Liver (tissue), 3 donors: ENCODE measurements at regions not wholly inside any gene's neighbourhood (a gene's known extent, or its start where the extent isn't known, plus 50 kb on each side); places are given as distances from the start of the nearest gene placed in this dataset.

ENCODE experiments used
- JUND ChIP-seq, 2 donors: IDR thresholded peaks; 2 replicates each; pipeline ENCODE4 v1.6.1; 2016; ENCODE audit warnings: antibody characterized with exemption in 2 of 2
- MAX ChIP-seq: IDR thresholded peaks from 2 replicates; pipeline ENCODE4 v1.6.1; 2016; ENCODE audit warnings: antibody characterized with exemption
- RAD21 ChIP-seq, 2 donors: IDR thresholded peaks; 2 replicates each; pipeline ENCODE4 v1.6.1; 2016; ENCODE audit warnings: antibody characterized with exemption in 2 of 2, mild to moderate bottlenecking in 2 of 2
- TAF1 ChIP-seq: conservative IDR thresholded peaks from 2 replicates; pipeline ENCODE4 v1.6.1; 2016; ENCODE audit warnings: antibody characterized with exemption, mild to moderate bottlenecking
- YY1 ChIP-seq: IDR thresholded peaks from 2 replicates; pipeline ENCODE4 v1.6.1; 2016; ENCODE audit warnings: antibody characterized with exemption, mild to moderate bottlenecking
- TF ChIP-seq, protein P1 (sequence below): fragments of 150-350 bp; IDR thresholded peaks from 2 replicates; pipeline ENCODE4 v1.5.1; 2017; ENCODE audit warnings: improper control_type of control experiment, low read depth, low read length; ENCODE audit not compliant: missing input control
- TF ChIP-seq, protein P2 (sequence below): IDR thresholded peaks from 2 replicates; pipeline ENCODE4 v1.6.1; 2016; ENCODE audit warnings: antibody characterized with exemption
- donor health status: healthy.
- donor health status: healthy.

DNA sequence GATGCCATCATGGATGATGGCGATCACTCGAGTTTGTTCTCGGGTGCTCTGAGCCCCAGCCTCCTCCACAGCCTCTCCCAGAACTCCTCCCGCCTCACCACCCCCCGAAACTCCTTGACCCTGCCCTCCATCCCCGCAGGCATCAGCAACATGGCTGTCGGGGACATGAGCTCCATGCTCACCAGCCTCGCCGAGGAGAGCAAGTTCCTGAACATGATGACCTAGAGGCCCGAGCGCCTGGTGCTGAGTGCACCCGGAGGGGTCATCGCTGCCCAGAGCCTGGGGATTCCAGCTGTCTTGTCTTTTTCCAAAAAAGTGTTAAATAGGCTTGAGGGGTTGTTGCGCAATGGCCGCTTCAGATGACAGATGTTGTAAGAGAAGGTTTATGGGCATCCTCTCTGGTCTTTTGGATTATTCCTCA, 254.8 kb downstream of the GLI2 start:
- TF ChIP-seq, protein P1, sequence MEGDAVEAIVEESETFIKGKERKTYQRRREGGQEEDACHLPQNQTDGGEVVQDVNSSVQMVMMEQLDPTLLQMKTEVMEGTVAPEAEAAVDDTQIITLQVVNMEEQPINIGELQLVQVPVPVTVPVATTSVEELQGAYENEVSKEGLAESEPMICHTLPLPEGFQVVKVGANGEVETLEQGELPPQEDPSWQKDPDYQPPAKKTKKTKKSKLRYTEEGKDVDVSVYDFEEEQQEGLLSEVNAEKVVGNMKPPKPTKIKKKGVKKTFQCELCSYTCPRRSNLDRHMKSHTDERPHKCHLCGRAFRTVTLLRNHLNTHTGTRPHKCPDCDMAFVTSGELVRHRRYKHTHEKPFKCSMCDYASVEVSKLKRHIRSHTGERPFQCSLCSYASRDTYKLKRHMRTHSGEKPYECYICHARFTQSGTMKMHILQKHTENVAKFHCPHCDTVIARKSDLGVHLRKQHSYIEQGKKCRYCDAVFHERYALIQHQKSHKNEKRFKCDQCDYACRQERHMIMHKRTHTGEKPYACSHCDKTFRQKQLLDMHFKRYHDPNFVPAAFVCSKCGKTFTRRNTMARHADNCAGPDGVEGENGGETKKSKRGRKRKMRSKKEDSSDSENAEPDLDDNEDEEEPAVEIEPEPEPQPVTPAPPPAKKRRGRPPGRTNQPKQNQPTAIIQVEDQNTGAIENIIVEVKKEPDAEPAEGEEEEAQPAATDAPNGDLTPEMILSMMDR, result no peak
- TF ChIP-seq MAX (no peak), TAF1 (no peak), YY1 (no peak), RAD21 (IDR thresholded peaks at IDR 0.05) (no peak), JUND (IDR thresholded peaks at IDR 0.05) (no peak)
- TF ChIP-seq, protein P2, sequence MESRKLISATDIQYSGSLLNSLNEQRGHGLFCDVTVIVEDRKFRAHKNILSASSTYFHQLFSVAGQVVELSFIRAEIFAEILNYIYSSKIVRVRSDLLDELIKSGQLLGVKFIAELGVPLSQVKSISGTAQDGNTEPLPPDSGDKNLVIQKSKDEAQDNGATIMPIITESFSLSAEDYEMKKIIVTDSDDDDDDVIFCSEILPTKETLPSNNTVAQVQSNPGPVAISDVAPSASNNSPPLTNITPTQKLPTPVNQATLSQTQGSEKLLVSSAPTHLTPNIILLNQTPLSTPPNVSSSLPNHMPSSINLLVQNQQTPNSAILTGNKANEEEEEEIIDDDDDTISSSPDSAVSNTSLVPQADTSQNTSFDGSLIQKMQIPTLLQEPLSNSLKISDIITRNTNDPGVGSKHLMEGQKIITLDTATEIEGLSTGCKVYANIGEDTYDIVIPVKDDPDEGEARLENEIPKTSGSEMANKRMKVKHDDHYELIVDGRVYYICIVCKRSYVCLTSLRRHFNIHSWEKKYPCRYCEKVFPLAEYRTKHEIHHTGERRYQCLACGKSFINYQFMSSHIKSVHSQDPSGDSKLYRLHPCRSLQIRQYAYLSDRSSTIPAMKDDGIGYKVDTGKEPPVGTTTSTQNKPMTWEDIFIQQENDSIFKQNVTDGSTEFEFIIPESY, result no peak
